ENCODE measurements at regions not wholly inside any gene's neighbourhood (a gene's known extent, or its start where the extent isn't known, plus 50 kb on each side); places are given as distances from the start of the nearest gene placed in this dataset.

GRCh38 chr21:35208810-35209517 is 159.9 kb upstream of the RUNX1 start:
- Histone ChIP-seq H3K27ac (no peak overlapping the region), H3K4me3 (no peak overlapping the region), H3K4me2 (no peak overlapping the region), H3K4me1 (no peaks in the 10 kb centered on the region), H3K9me3 (no peaks in the 10 kb centered on the region)
- ChIA-PET POLR2A (no interaction called here), CTCF (no interaction called here)
- TF ChIP-seq FOSL2 (IDR thresholded peaks at IDR 0.05): no peak
- no peak for TF ChIP-seq FOSL2 (CRISPR knock-in tag; IDR thresholded peaks at IDR 0.05)
- no peak for TF ChIP-seq TP53 (CRISPR knock-in tag; IDR thresholded peaks at IDR 0.05)
- no peak for TF ChIP-seq GATA3 (IDR thresholded peaks at IDR 0.05; ENCODE audit: borderline replicate concordance)
- no peak for TF ChIP-seq CHD4 (IDR thresholded peaks at IDR 0.05; ENCODE audit: borderline replicate concordance)
- TF ChIP-seq RFX5 (IDR thresholded peaks at IDR 0.05): no peak
- TF ChIP-seq ZC3H11A (IDR thresholded peaks at IDR 0.05): no peak
- no peak for TF ChIP-seq CBX2 (IDR thresholded peaks at IDR 0.05; ENCODE audit: borderline replicate concordance, low read depth)
- DNase-seq (ENCODE audit: low read depth in 1 of 2, low spot score in 1 of 2): no peak
- FAIRE-seq: no peak
- ATAC-seq: no peak
- WGBS (ENCODE audit: missing lambda C conversion rate): 67% methylated on average over 6 of the region's 7 CpGs

- Histone ChIP-seq H3K27ac (no peak overlapping the region), H3K4me1 (peaks cover 5% of the 10 kb centered on the region; the same call in 2 of the 3 replicates), H3K9me3 (no peaks in the 10 kb centered on the region), H3K4me3 (no peak overlapping the region), H3K4me2 (no peak overlapping the region)
- no peak for DNase-seq (ENCODE audit: low read depth in 1 of 2, low spot score in 1 of 2)
- TF ChIP-seq MAX (IDR thresholded peaks at IDR 0.05): no peak
- TF ChIP-seq HOXB5 (CRISPR knock-in tag; IDR thresholded peaks at IDR 0.05): no peak
- no peak for TF ChIP-seq MAFK (IDR thresholded peaks at IDR 0.05; ENCODE audit: partially characterized antibody)
- no peak for TF ChIP-seq SMC3 (IDR thresholded peaks at IDR 0.05)
- no peak for TF ChIP-seq KDM1A (IDR thresholded peaks at IDR 0.05; ENCODE audit: low read depth)
- TF ChIP-seq HES2 (IDR thresholded peaks at IDR 0.05): no peak
- no peak for TF ChIP-seq ZFP36 (IDR thresholded peaks at IDR 0.05; ENCODE audit: borderline replicate concordance, partially characterized antibody)
- no peak for TF ChIP-seq RFX5 (IDR thresholded peaks at IDR 0.05)
- 54% methylated on average over 10 of the region's 10 CpGs for WGBS (ENCODE audit: missing lambda C conversion rate)
- ATAC-seq: no peak
- ChIA-PET CTCF (no interaction called here), POLR2A (no interaction called here)
- FAIRE-seq: no peak
These were observed 159.0 kb upstream of the RUNX1 start for GRCh38 chr21:35208104-35208503.

GRCh38 chr21:35207322-35207721 is 158.2 kb upstream of the RUNX1 start:
- no peak for TF ChIP-seq ATOH8 (CRISPR knock-in tag; IDR thresholded peaks at IDR 0.05; ENCODE audit: low read depth)
- no peak for TF ChIP-seq BHLHE40 (IDR thresholded peaks at IDR 0.05; ENCODE audit: low read depth, low read length)
- no peak for TF ChIP-seq CTCF (IDR thresholded peaks at IDR 0.05)
- TF ChIP-seq HES2 (IDR thresholded peaks at IDR 0.05): no peak
- no peak for TF ChIP-seq CHD2 (IDR thresholded peaks at IDR 0.05; ENCODE audit: low read length, partially characterized antibody)
- TF ChIP-seq ZC3H11A (IDR thresholded peaks at IDR 0.05): no peak
- TF ChIP-seq NPAS2 (CRISPR knock-in tag; IDR thresholded peaks at IDR 0.05; ENCODE audit: borderline replicate concordance): no peak
- TF ChIP-seq HOXA7 (CRISPR knock-in tag; IDR thresholded peaks at IDR 0.05): no peak
- no peak for TF ChIP-seq GATA3 (IDR thresholded peaks at IDR 0.05; ENCODE audit: borderline replicate concordance)
- TF ChIP-seq EP300 (IDR thresholded peaks at IDR 0.05): no peak
- no peak for TF ChIP-seq ZFP36 (IDR thresholded peaks at IDR 0.05; ENCODE audit: borderline replicate concordance, partially characterized antibody)
- no peak for TF ChIP-seq POLR2A (IDR thresholded peaks at IDR 0.05; ENCODE audit: low read length)
- no peak for TF ChIP-seq KDM5A (IDR thresholded peaks at IDR 0.05)
- TF ChIP-seq JUNB (IDR thresholded peaks at IDR 0.05): no peak
- TF ChIP-seq FOSL2 (IDR thresholded peaks at IDR 0.05): no peak
- TF ChIP-seq FOSL2 (CRISPR knock-in tag; IDR thresholded peaks at IDR 0.05): no peak
- TF ChIP-seq KDM1A (IDR thresholded peaks at IDR 0.05; ENCODE audit: low read depth): no peak
- TF ChIP-seq MAX (IDR thresholded peaks at IDR 0.05): no peak
- whole genome bisulfite sequencing (ENCODE audit: missing lambda C conversion rate): 73% methylated on average over 4 of the region's 9 CpGs
- Histone ChIP-seq H3K27ac (no peak overlapping the region), H3K4me2 (no peak overlapping the region), H3K4me3 (no peak overlapping the region), H3K4me1 (peaks cover 10% of the 10 kb centered on the region; the same call in 2 of the 3 replicates), H3K9me3 (no peaks in the 10 kb centered on the region)
- DNase-seq (ENCODE audit: low read depth in 1 of 2, low spot score in 1 of 2): no peak
- ChIA-PET POLR2A (no interaction called here), CTCF (no interaction called here)
- ATAC-seq: no peak
- no peak for FAIRE-seq

All from A549 (cell line).